BJ (cell line): ENCODE measurements at regions not wholly inside any gene's neighbourhood (a gene's known extent, or its start where the extent isn't known, plus 50 kb on each side); places are given as distances from the start of the nearest gene placed in this dataset.

ENCODE experiments used
- CTCF ChIA-PET: fragments of 350-600 bp; formaldehyde crosslinking; extraction: SDS; loops from one replicate; lab custom pipeline; 2021; ENCODE audit warnings: antibody characterized with exemption, inconsistent platforms; lab: Yijun Ruan, JAX
- POLR2A ChIA-PET: fragments of 300-600 bp; sonication (Branson Sonifier 250); formaldehyde crosslinking; extraction: SDS; loops from one replicate; lab custom pipeline; 2021; ENCODE audit warnings: antibody characterized with exemption; lab: Charles Lee
- DNase-seq: peaks from one replicate; pipeline ENCODE4 v3.0.0-alpha.2; 2011; ENCODE audit warnings: low read depth
- H3K27me3 ChIP-seq: 2 replicates; pipeline ENCODE4 v1.6.0; 2011; ENCODE audit warnings: low read length; ENCODE audit not compliant: control insufficient read depth, insufficient read depth
- H3K36me3 ChIP-seq: 2 replicates; pipeline ENCODE4 v1.5.1; 2011; ENCODE audit warnings: low read length; ENCODE audit not compliant: control insufficient read depth, insufficient read depth
- H3K4me3 ChIP-seq: 2 replicates; pipeline ENCODE4 v1.5.1; 2011; ENCODE audit warnings: low read depth, mild to moderate bottlenecking, control low read depth, low read length
- CTCF ChIP-seq: IDR thresholded peaks from 2 replicates; pipeline ENCODE4 v1.5.1; 2011; ENCODE audit warnings: low read depth, mild to moderate bottlenecking, control low read depth, inconsistent platforms, low read length, moderate library complexity; ENCODE audit not compliant: insufficient read depth

GRCh38 chr12:93128332-93128707, 199.2 kb upstream of the EEA1 start:
- no peak for DNase-seq
- TF ChIP-seq CTCF, result no peak
- H3K36me3 ChIP-seq, result no peaks in the 10 kb centered on the region
- no peaks in the 10 kb centered on the region for H3K27me3 ChIP-seq
- POLR2A ChIA-PET, result interaction anchor here (0.6 kb wide), 1 partner anchor 64 kb away, joined by 3 read pairs; no protein-coding TSS in a partner anchor
- H3K4me3 ChIP-seq, result no peak overlapping the region
- CTCF ChIA-PET, result interaction anchor here (0.7 to 3.1 kb wide), 8 partner anchors 10 to 258 kb away, joined by 3 to 15 read pairs (median 5); no protein-coding TSS in a partner anchor

- POLR2A ChIA-PET, result no interaction called here
- CTCF ChIA-PET, result interaction anchor here (1.6 kb wide), 1 partner anchor 267 kb away, joined by 3 read pairs; no protein-coding TSS in a partner anchor
- H3K36me3 ChIP-seq, result no peaks in the 10 kb centered on the region
- H3K27me3 ChIP-seq, result no peaks in the 10 kb centered on the region
- DNase-seq, result no peak
- no peak for TF ChIP-seq CTCF
- no peak overlapping the region for H3K4me3 ChIP-seq
These were observed 201.4 kb upstream of the EEA1 start for GRCh38 chr12:93130366-93131054.

GRCh38 chr12:93133361-93133760, 204.3 kb upstream of the EEA1 start:
- Histone ChIP-seq H3K27me3 (no peaks in the 10 kb centered on the region), H3K36me3 (no peaks in the 10 kb centered on the region), H3K4me3 (no peak overlapping the region)
- no peak for TF ChIP-seq CTCF
- ChIA-PET CTCF (no interaction called here), POLR2A (no interaction called here)
- DNase-seq, result no peak

- no peak for TF ChIP-seq CTCF
- ChIA-PET CTCF (interaction anchor here (0.7 kb wide), 1 partner anchor 250 kb away, joined by 3 read pairs; no protein-coding TSS in a partner anchor), POLR2A (no interaction called here)
These were observed 205.2 kb upstream of the EEA1 start for GRCh38 chr12:93134175-93134890.

GRCh38 chr12:93134893-93135285, 205.8 kb upstream of the EEA1 start:
- no peak for DNase-seq
- ChIA-PET POLR2A (no interaction called here), CTCF (interaction anchor here (0.7 kb wide), 1 partner anchor 139 kb away, joined by 3 read pairs; no protein-coding TSS in a partner anchor)
- no peak for TF ChIP-seq CTCF
- no peaks in the 10 kb centered on the region for H3K27me3 ChIP-seq
- H3K36me3 ChIP-seq, result no peaks in the 10 kb centered on the region
- H3K4me3 ChIP-seq, result no peak overlapping the region

More at GRCh38 chr12:93134175-93134890, 205.2 kb upstream of the EEA1 start:
- H3K36me3 ChIP-seq, result no peaks in the 10 kb centered on the region
- H3K27me3 ChIP-seq, result no peaks in the 10 kb centered on the region
- DNase-seq, result no peak
- H3K4me3 ChIP-seq, result no peak overlapping the region
